ENCODE measurements at regions not wholly inside any gene's neighbourhood (a gene's known extent, or its start where the extent isn't known, plus 50 kb on each side); places are given as distances from the start of the nearest gene placed in this dataset.

DNA sequence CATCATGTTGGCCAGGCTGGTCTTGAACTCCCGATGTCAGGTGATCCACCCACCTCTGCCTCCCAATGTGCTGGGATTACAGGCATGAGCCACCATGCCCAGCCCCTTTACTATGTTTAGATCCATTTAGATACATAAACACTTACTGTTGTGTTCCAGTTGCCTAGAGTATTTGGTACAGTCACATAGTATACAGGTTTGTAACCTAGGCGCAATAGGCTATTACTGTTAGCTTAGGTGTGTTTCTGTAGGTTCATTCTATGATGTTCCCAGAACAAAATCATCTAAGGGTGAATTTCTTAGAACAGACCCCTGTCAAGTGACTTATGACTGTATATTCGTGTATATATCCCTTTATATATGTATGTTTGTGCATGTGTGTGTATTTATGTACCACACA, 61.8 kb downstream of the MYCN start:
- no peak for TF ChIP-seq RFX5 (IDR thresholded peaks at IDR 0.05; ENCODE audit: borderline replicate concordance, low read depth, low read length)
- no peak for TF ChIP-seq CTCF (IDR thresholded peaks at IDR 0.05; ENCODE audit: control extremely low read depth in 1 of 3, insufficient read depth in 1 of 3, low read depth in 1 of 3, low read length in 3 of 3)
- TF ChIP-seq TCF12 (IDR thresholded peaks at IDR 0.05; ENCODE audit: low read depth, low read length): no peak
- no peak for TF ChIP-seq SP1 (IDR thresholded peaks at IDR 0.05; ENCODE audit: low read depth, low read length)
- no peak for TF ChIP-seq RAD21 (IDR thresholded peaks at IDR 0.05 in 1 of 2, conservative IDR thresholded peaks at IDR 0.05 in 1 of 2; ENCODE audit: low read depth in 2 of 2, low read length in 2 of 2)
- TF ChIP-seq SIN3A (conservative IDR thresholded peaks at IDR 0.05 in 1 of 2, IDR thresholded peaks at IDR 0.05 in 1 of 2; ENCODE audit: low read depth in 1 of 2, low read length in 2 of 2): no peak
- TF ChIP-seq, protein P1, sequence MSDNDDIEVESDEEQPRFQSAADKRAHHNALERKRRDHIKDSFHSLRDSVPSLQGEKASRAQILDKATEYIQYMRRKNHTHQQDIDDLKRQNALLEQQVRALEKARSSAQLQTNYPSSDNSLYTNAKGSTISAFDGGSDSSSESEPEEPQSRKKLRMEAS (IDR thresholded peaks at IDR 0.05): no peak
- no peak for TF ChIP-seq PHF8 (conservative IDR thresholded peaks at IDR 0.05; ENCODE audit: low read depth, low read length)
- no peak for TF ChIP-seq POLR2A (IDR thresholded peaks at IDR 0.05; ENCODE audit: control extremely low read depth in 1 of 2, low read depth in 2 of 2, low read length in 2 of 2)
- no peak for TF ChIP-seq TAF1 (IDR thresholded peaks at IDR 0.05; ENCODE audit: low read depth, low read length)
- TF ChIP-seq HDAC2 (IDR thresholded peaks at IDR 0.05; ENCODE audit: borderline replicate concordance in 1 of 2, low read depth in 2 of 2, low read length in 2 of 2): no peak

All from H1 (cell line).